Activated naive CD4-positive, alpha-beta T cell treated with anti-CD3 and anti-CD28 coated beads, Interleukin-2, amount 50 U/mL, for 72 hours (primary cell): ENCODE measurements at regions not wholly inside any gene's neighbourhood (a gene's known extent, or its start where the extent isn't known, plus 50 kb on each side); places are given as distances from the start of the nearest gene placed in this dataset.
"Not testable (repeated sequence)": the region's sequence is repeated elsewhere in the genome, so short reads cannot be mapped to it uniquely, and the experiment has no call there.

Experiments used
- ATAC-seq, 2 donors: fragments of 150-1000 bp; cut with Tn5 transposase; 2 replicates each; pipeline ENCODE4 v1.10.0; 2021; ENCODE audit warnings: mild to moderate bottlenecking in 2 of 2, moderate library complexity in 2 of 2
- DNase-seq, 2 donors: peaks; one replicate each; pipeline ENCODE4 v3.0.0; 2021 to 2022; ENCODE audit warnings: low spot score in 2 of 2
- H3K27ac Mint-ChIP-seq, 2 donors: one replicate each; pipeline ENCODE4 v1.8.0; 2022; ENCODE audit warnings: mild to moderate bottlenecking in 2 of 2, mixed read lengths in 2 of 2
- H3K36me3 Mint-ChIP-seq, 2 donors: one replicate each; pipeline ENCODE4 v1.8.0; 2022; ENCODE audit warnings: mixed read lengths in 2 of 2
- H3K9me3 Mint-ChIP-seq, 2 donors: one replicate each; pipeline ENCODE4 v1.8.0; 2022; ENCODE audit warnings: mixed read lengths in 2 of 2

GRCh38 chr1:55446351-55446750 is 231.2 kb upstream of the USP24 start:
- ATAC-seq (no peak), DNase-seq (no peak)
- Mint-ChIP-seq H3K27ac (no peak overlapping the region), H3K36me3 (no peaks in the 10 kb centered on the region), H3K9me3 (no peaks in the 10 kb centered on the region)

- H3K27ac Mint-ChIP-seq: no peak overlapping the region
- no peaks in the 10 kb centered on the region for H3K9me3 Mint-ChIP-seq
- ATAC-seq (peak; percentile 92 to 98), DNase-seq (peak in 1 of 2 donors; percentile 34)
- H3K36me3 Mint-ChIP-seq: no peaks in the 10 kb centered on the region
Measured at GRCh38 chr1:55445416-55445815, 230.3 kb upstream of the USP24 start.

- DNase-seq: no peak
- no peaks in the 10 kb centered on the region for H3K9me3 Mint-ChIP-seq
- H3K36me3 Mint-ChIP-seq: no peaks in the 10 kb centered on the region
- ATAC-seq: no peak
- H3K27ac Mint-ChIP-seq: no peak overlapping the region
Measured at GRCh38 chr1:55444667-55445066, 229.5 kb upstream of the USP24 start.

GRCh38 chr1:55443175-55443915 is 228.2 kb upstream of the USP24 start:
- DNase-seq (no peak), ATAC-seq (no peak)
- peaks cover 0 to 2% of the 10 kb centered on the region in 2 donors for H3K9me3 Mint-ChIP-seq
- H3K36me3 Mint-ChIP-seq: no peaks in the 10 kb centered on the region
- no peak overlapping the region for H3K27ac Mint-ChIP-seq

GRCh38 chr1:55441489-55441888 is 226.3 kb upstream of the USP24 start:
- no peak for DNase-seq
- no peak overlapping the region for H3K27ac Mint-ChIP-seq
- ATAC-seq: no peak

GRCh38 chr1:55437692-55438091 is 222.5 kb upstream of the USP24 start:
- ATAC-seq (no peak), DNase-seq (no peak)
- Mint-ChIP-seq H3K36me3 (no peaks in the 10 kb centered on the region), H3K27ac (no peak overlapping the region), H3K9me3 (peaks cover 0 to 8% of the 10 kb centered on the region in 2 donors)

More at GRCh38 chr1:55441489-55441888, 226.3 kb upstream of the USP24 start:
- no peaks in the 10 kb centered on the region for H3K36me3 Mint-ChIP-seq
- H3K9me3 Mint-ChIP-seq: peaks cover 0 to 4% of the 10 kb centered on the region in 2 donors

GRCh38 chr1:55430720-55431119 is 215.6 kb upstream of the USP24 start:
- H3K9me3 Mint-ChIP-seq, H3K36me3 Mint-ChIP-seq, H3K27ac Mint-ChIP-seq, DNase-seq, ATAC-seq: not testable (repeated sequence)

GRCh38 chr1:55430206-55430605 is 215.0 kb upstream of the USP24 start:
- DNase-seq, H3K9me3 Mint-ChIP-seq, ATAC-seq: not testable (repeated sequence)

GRCh38 chr1:55428944-55429931 is 214.1 kb upstream of the USP24 start:
- H3K27ac Mint-ChIP-seq: no peak overlapping the region
- ATAC-seq: no peak
- peaks cover 0 to 4% of the 10 kb centered on the region in 2 donors for H3K9me3 Mint-ChIP-seq
- no peaks in the 10 kb centered on the region for H3K36me3 Mint-ChIP-seq
- no peak for DNase-seq

More at GRCh38 chr1:55430206-55430605, 215.0 kb upstream of the USP24 start:
- not testable (repeated sequence) for H3K27ac Mint-ChIP-seq, H3K36me3 Mint-ChIP-seq

- DNase-seq: no peak
Measured at GRCh38 chr1:55428231-55428630, 213.1 kb upstream of the USP24 start.

GRCh38 chr1:55427606-55428005 is 212.4 kb upstream of the USP24 start:
- DNase-seq: no peak
- Mint-ChIP-seq H3K27ac (no peak overlapping the region), H3K9me3 (peaks cover 0 to 2% of the 10 kb centered on the region in 2 donors), H3K36me3 (no peaks in the 10 kb centered on the region)
- ATAC-seq: no peak

More at GRCh38 chr1:55428231-55428630, 213.1 kb upstream of the USP24 start:
- no peaks in the 10 kb centered on the region for H3K36me3 Mint-ChIP-seq
- no peaks in the 10 kb centered on the region for H3K9me3 Mint-ChIP-seq
- no peak for ATAC-seq
- no peak overlapping the region for H3K27ac Mint-ChIP-seq

GRCh38 chr1:55426619-55427018 is 211.5 kb upstream of the USP24 start:
- no peak overlapping the region for H3K27ac Mint-ChIP-seq
- DNase-seq: no peak
- H3K36me3 Mint-ChIP-seq: no peaks in the 10 kb centered on the region
- no peak for ATAC-seq
- H3K9me3 Mint-ChIP-seq: peaks cover 0 to 4% of the 10 kb centered on the region in 2 donors

- DNase-seq (no peak), ATAC-seq (no peak)
- Mint-ChIP-seq H3K27ac (no peak overlapping the region), H3K36me3 (no peaks in the 10 kb centered on the region), H3K9me3 (peaks cover 0 to 4% of the 10 kb centered on the region in 2 donors)
Measured at GRCh38 chr1:55426156-55426555, 211.0 kb upstream of the USP24 start.

- H3K36me3 Mint-ChIP-seq: no peaks in the 10 kb centered on the region
- no peak overlapping the region for H3K27ac Mint-ChIP-seq
- peaks cover 0 to 4% of the 10 kb centered on the region in 2 donors for H3K9me3 Mint-ChIP-seq
- DNase-seq (no peak), ATAC-seq (no peak)
Measured at GRCh38 chr1:55425310-55425930, 210.3 kb upstream of the USP24 start.

- Mint-ChIP-seq H3K36me3 (no peaks in the 10 kb centered on the region), H3K27ac (no peak overlapping the region), H3K9me3 (peaks cover 0 to 4% of the 10 kb centered on the region in 2 donors)
- DNase-seq (no peak), ATAC-seq (no peak)
Measured at GRCh38 chr1:55423376-55423775, 208.2 kb upstream of the USP24 start.

GRCh38 chr1:55420929-55421716 is 206.0 kb upstream of the USP24 start:
- H3K36me3 Mint-ChIP-seq: no peaks in the 10 kb centered on the region
- H3K27ac Mint-ChIP-seq: no peak overlapping the region
- peaks cover 0 to 4% of the 10 kb centered on the region in 2 donors for H3K9me3 Mint-ChIP-seq
- peak in 1 of 2 donors; percentile 85 for ATAC-seq
- DNase-seq: no peak
